Thymus (tissue), 11 donors: ENCODE measurements at regions not wholly inside any gene's neighbourhood (a gene's known extent, or its start where the extent isn't known, plus 50 kb on each side); places are given as distances from the start of the nearest gene placed in this dataset.

Experiments
- DNase-seq, 9 donors: peaks; one replicate each; pipeline ENCODE4 v3.0.0-alpha.2; 2013; ENCODE audit warnings: low spot score in 9 of 9, low read depth in 6 of 9, missing footprints in 1 of 9
- H3K27ac ChIP-seq, 2 donors: one replicate each; pipeline ENCODE4 v1.5.1; 2013; ENCODE audit warnings: control low read depth in 1 of 2, low read depth in 1 of 2, low read length in 1 of 2, mild to moderate bottlenecking in 1 of 2, moderate library complexity in 1 of 2
- H3K27me3 ChIP-seq, 2 donors: one replicate each; pipeline ENCODE4 v1.5.1; 2013; ENCODE audit warnings: low read length in 1 of 2; ENCODE audit not compliant: control insufficient read depth in 2 of 2, insufficient read depth in 1 of 2
- H3K36me3 ChIP-seq, 2 donors: one replicate each; pipeline ENCODE4 v1.5.1; 2013; ENCODE audit warnings: low read length in 1 of 2, mild to moderate bottlenecking in 1 of 2, moderate library complexity in 1 of 2; ENCODE audit not compliant: control insufficient read depth in 2 of 2, insufficient read depth in 2 of 2
- H3K4me1 ChIP-seq, 2 donors: one replicate each; pipeline ENCODE4 v1.5.1; 2013; ENCODE audit warnings: low read length in 2 of 2; ENCODE audit not compliant: control insufficient read depth in 2 of 2, insufficient read depth in 2 of 2
- H3K4me3 ChIP-seq, 2 donors: one replicate each; pipeline ENCODE4 v1.5.1; 2013; ENCODE audit warnings: low read length in 2 of 2, control low read depth in 1 of 2, mild to moderate bottlenecking in 1 of 2
- H3K9me3 ChIP-seq, 2 donors: one replicate each; pipeline ENCODE4 v1.5.1; 2013; ENCODE audit warnings: low read length in 1 of 2, mild to moderate bottlenecking in 1 of 2; ENCODE audit not compliant: control insufficient read depth in 2 of 2, insufficient read depth in 1 of 2
- whole genome bisulfite sequencing: extraction: QIAGEN DNeasy Blood & Tissue Kit; methylation state at CpG from one replicate; pipeline ENCODE4 v1.1.7; 2013; 5-methylcytosine and 5-hydroxymethylcytosine counted together
- donor health status: healthy.

- DNase-seq: peak in 1 of 9 donors; percentile 28
- H3K4me3 ChIP-seq: no peak overlapping the region
- no peaks in the 10 kb centered on the region for H3K9me3 ChIP-seq
- H3K4me1 ChIP-seq: peaks cover 3% of the 10 kb centered on the region in 2 donors
- H3K36me3 ChIP-seq: no peaks in the 10 kb centered on the region
- H3K27me3 ChIP-seq: no peaks in the 10 kb centered on the region
- H3K27ac ChIP-seq: peak overlapping the region; percentile 65 to 74
- 60% methylated on average over 9 of the region's 9 CpGs for WGBS
Measured at GRCh38 chr10:3850999-3851937, 66.3 kb upstream of the KLF6 start.

- DNase-seq: no peak
- H3K27me3 ChIP-seq: no peaks in the 10 kb centered on the region
- H3K4me3 ChIP-seq: no peak overlapping the region
- peaks cover 3% of the 10 kb centered on the region in 2 donors for H3K4me1 ChIP-seq
- 96% methylated on average over 4 of the region's 4 CpGs for WGBS
- no peak overlapping the region for H3K27ac ChIP-seq
- no peaks in the 10 kb centered on the region for H3K36me3 ChIP-seq
- no peaks in the 10 kb centered on the region for H3K9me3 ChIP-seq
Measured at GRCh38 chr10:3848775-3849635, 64.0 kb upstream of the KLF6 start.

- H3K27ac ChIP-seq: no peak overlapping the region
- H3K4me1 ChIP-seq: peaks cover 3% of the 10 kb centered on the region in 2 donors
- WGBS: 97% methylated on average over 6 of the region's 6 CpGs
Measured at GRCh38 chr10:3848005-3848774, 63.2 kb upstream of the KLF6 start.

GRCh38 chr10:3846736-3847135, 61.7 kb upstream of the KLF6 start:
- H3K4me1 ChIP-seq: peaks cover 3% of the 10 kb centered on the region in 2 donors
- H3K27me3 ChIP-seq: no peaks in the 10 kb centered on the region
- H3K4me3 ChIP-seq: no peak overlapping the region
- no peak for DNase-seq
- H3K27ac ChIP-seq: no peak overlapping the region
- no peaks in the 10 kb centered on the region for H3K9me3 ChIP-seq
- no peaks in the 10 kb centered on the region for H3K36me3 ChIP-seq
- WGBS: 99% methylated on average over 3 of the region's 3 CpGs

More at GRCh38 chr10:3848005-3848774, 63.2 kb upstream of the KLF6 start:
- Histone ChIP-seq H3K4me3 (no peak overlapping the region), H3K36me3 (no peaks in the 10 kb centered on the region), H3K9me3 (no peaks in the 10 kb centered on the region), H3K27me3 (no peaks in the 10 kb centered on the region)
- DNase-seq: no peak

GRCh38 chr10:3844491-3845025, 59.5 kb upstream of the KLF6 start:
- Histone ChIP-seq H3K9me3 (no peaks in the 10 kb centered on the region), H3K27ac (no peak overlapping the region), H3K4me1 (no peaks in the 10 kb centered on the region), H3K27me3 (no peaks in the 10 kb centered on the region), H3K36me3 (no peaks in the 10 kb centered on the region), H3K4me3 (no peak overlapping the region)
- 100% methylated on average over 1 of the region's 1 CpG for WGBS
- no peak for DNase-seq

- H3K27me3 ChIP-seq: no peaks in the 10 kb centered on the region
- no peaks in the 10 kb centered on the region for H3K4me1 ChIP-seq
- DNase-seq: no peak
- WGBS: 92% methylated on average over 14 of the region's 14 CpGs
- H3K9me3 ChIP-seq: no peaks in the 10 kb centered on the region
- H3K27ac ChIP-seq: no peak overlapping the region
- H3K4me3 ChIP-seq: no peak overlapping the region
- no peaks in the 10 kb centered on the region for H3K36me3 ChIP-seq
Measured at GRCh38 chr10:3838460-3839437, 53.7 kb upstream of the KLF6 start.

- Histone ChIP-seq H3K36me3 (no peaks in the 10 kb centered on the region), H3K4me1 (no peaks in the 10 kb centered on the region), H3K4me3 (no peak overlapping the region), H3K27me3 (no peaks in the 10 kb centered on the region), H3K9me3 (no peaks in the 10 kb centered on the region), H3K27ac (no peak overlapping the region)
- WGBS: 97% methylated on average over 9 of the region's 9 CpGs
- DNase-seq: no peak
Measured at GRCh38 chr10:3837647-3838459, 52.8 kb upstream of the KLF6 start.
